Parathyroid adenoma (tissue), 2 donors: ENCODE measurements at regions not wholly inside any gene's neighbourhood (a gene's known extent, or its start where the extent isn't known, plus 50 kb on each side); places are given as distances from the start of the nearest gene placed in this dataset.

ENCODE experiments used
- H2AFZ ChIP-seq: fragments of 300-600 bp; sonication (generic); one replicate; pipeline ENCODE4 v1.7.0; 2017; ENCODE audit warnings: antibody characterized with exemption, mild to moderate bottlenecking
- H3K27ac ChIP-seq: fragments of 300-600 bp; sonication (generic); one replicate; pipeline ENCODE4 v1.7.0; 2017
- H3K27me3 ChIP-seq: fragments of 300-600 bp; sonication (generic); one replicate; pipeline ENCODE4 v1.7.0; 2017; ENCODE audit warnings: low read length; ENCODE audit not compliant: control insufficient read depth, insufficient read depth
- H3K36me3 ChIP-seq: fragments of 300-600 bp; sonication (generic); one replicate; pipeline ENCODE4 v1.7.0; 2017; ENCODE audit warnings: low read length; ENCODE audit not compliant: control insufficient read depth, insufficient read depth
- H3K4me1 ChIP-seq: fragments of 300-600 bp; sonication (generic); one replicate; pipeline ENCODE4 v1.7.0; 2017; ENCODE audit warnings: control low read depth
- H3K4me2 ChIP-seq: fragments of 300-600 bp; sonication (generic); one replicate; pipeline ENCODE4 v1.7.0; 2017; ENCODE audit warnings: low read length
- H3K4me3 ChIP-seq: fragments of 300-600 bp; sonication (generic); one replicate; pipeline ENCODE4 v1.7.0; 2017; ENCODE audit warnings: low read depth, low read length
- H3K79me2 ChIP-seq: fragments of 300-600 bp; sonication (generic); one replicate; pipeline ENCODE4 v1.7.0; 2017; ENCODE audit warnings: control low read depth
- H3K9ac ChIP-seq: fragments of 300-600 bp; sonication (generic); one replicate; pipeline ENCODE4 v1.7.0; 2017; ENCODE audit warnings: mild to moderate bottlenecking
- H3K9me3 ChIP-seq: fragments of 300-600 bp; sonication (generic); one replicate; pipeline ENCODE4 v1.7.0; 2017; ENCODE audit warnings: low read length; ENCODE audit not compliant: control insufficient read depth
- CTCF ChIP-seq: fragments of 300-600 bp; sonication (generic); IDR thresholded peaks from one replicate; pipeline ENCODE4 v1.7.0; 2017; ENCODE audit warnings: antibody characterized with exemption, mild to moderate bottlenecking
- donor health status: primary hyperparathyroidism.

DNA sequence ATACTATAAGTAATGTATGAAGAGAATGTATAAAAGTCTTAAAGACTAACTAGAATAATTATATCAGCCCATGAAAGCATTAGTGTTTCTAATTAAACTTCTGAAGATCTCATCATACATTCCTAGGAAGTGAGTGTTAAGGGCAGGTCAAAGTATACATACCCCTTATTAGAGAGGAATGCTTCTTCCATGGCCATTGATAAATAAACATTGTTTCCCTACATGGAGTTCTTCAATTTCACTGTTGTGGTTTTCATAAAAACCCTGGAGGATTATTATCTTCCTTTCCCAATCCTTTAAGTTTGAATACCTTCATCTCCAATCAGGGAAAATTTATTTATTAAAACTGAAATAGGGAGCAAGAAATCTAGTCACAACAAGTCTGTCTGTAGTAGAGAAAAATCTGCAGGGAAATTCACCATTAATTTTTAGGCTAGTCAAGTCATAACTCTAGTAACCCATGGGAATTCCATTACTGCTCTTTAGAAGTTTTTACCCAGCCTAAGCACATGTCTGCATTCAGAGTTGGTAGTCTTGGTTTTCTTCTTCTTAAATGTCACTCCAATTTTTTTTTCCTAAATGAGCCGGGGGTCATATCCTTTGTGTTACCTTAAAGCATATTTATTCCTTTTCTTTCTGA is 147.0 kb downstream of the TNFSF18 start:
- Histone ChIP-seq H3K4me1 (no peaks in the 10 kb centered on the region), H2AFZ (no peak overlapping the region), H3K36me3 (no peaks in the 10 kb centered on the region), H3K9ac (no peak overlapping the region), H3K4me2 (no peak overlapping the region), H3K27me3 (no peaks in the 10 kb centered on the region), H3K4me3 (no peak overlapping the region), H3K79me2 (no peaks in the 10 kb centered on the region), H3K9me3 (no peaks in the 10 kb centered on the region), H3K27ac (no peak overlapping the region)
- no peak for TF ChIP-seq CTCF

GRCh38 chr1:172905452-172905851 is 145.3 kb downstream of the TNFSF18 start:
- Histone ChIP-seq H3K9ac (no peak overlapping the region), H3K79me2 (no peaks in the 10 kb centered on the region)

GRCh38 chr1:172906778-172907592 is 143.8 kb downstream of the TNFSF18 start:
- Histone ChIP-seq H3K4me2 (no peak overlapping the region), H3K9ac (no peak overlapping the region), H2AFZ (no peak overlapping the region), H3K4me1 (no peaks in the 10 kb centered on the region), H3K36me3 (no peaks in the 10 kb centered on the region), H3K27me3 (no peaks in the 10 kb centered on the region), H3K9me3 (no peaks in the 10 kb centered on the region), H3K4me3 (no peak overlapping the region), H3K27ac (no peak overlapping the region), H3K79me2 (no peaks in the 10 kb centered on the region)
- no peak for TF ChIP-seq CTCF

More at GRCh38 chr1:172905452-172905851, 145.3 kb downstream of the TNFSF18 start:
- Histone ChIP-seq H3K27ac (no peak overlapping the region), H3K4me2 (no peak overlapping the region), H3K27me3 (no peaks in the 10 kb centered on the region), H3K4me1 (no peaks in the 10 kb centered on the region), H3K36me3 (no peaks in the 10 kb centered on the region), H3K9me3 (no peaks in the 10 kb centered on the region), H3K4me3 (no peak overlapping the region), H2AFZ (no peak overlapping the region)
- TF ChIP-seq CTCF = no peak

DNA sequence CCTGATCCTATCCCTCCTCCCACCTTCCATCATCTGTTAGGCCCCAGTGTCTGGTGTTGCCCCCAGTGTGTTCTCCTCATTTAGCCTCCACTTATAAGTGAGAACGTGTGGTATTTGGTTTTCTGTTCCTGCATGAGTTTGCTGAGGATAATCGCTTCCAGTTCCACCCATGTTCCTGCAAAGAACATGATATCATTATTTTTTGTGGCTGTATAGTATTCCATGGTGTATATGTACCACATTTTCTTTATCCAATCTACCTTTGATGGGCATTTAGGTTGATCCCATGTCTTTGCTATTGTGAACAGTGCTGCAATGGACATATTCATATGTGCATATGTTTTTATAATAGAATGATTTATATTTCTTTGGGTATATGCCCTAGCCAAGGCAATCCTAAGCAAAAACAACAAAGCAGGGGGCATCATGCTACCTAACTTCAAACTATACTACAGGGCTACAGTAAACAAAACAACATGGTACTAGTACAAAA is 142.9 kb downstream of the TNFSF18 start:
- no peak for TF ChIP-seq CTCF
- Histone ChIP-seq H3K9me3 (no peaks in the 10 kb centered on the region), H3K36me3 (no peaks in the 10 kb centered on the region), H2AFZ (no peak overlapping the region), H3K79me2 (no peaks in the 10 kb centered on the region), H3K27me3 (no peaks in the 10 kb centered on the region), H3K4me3 (no peak overlapping the region), H3K27ac (no peak overlapping the region), H3K9ac (no peak overlapping the region), H3K4me2 (no peak overlapping the region), H3K4me1 (no peaks in the 10 kb centered on the region)
